Jurkat, Clone E6-1 (cell line): ENCODE measurements at regions not wholly inside any gene's neighbourhood (a gene's known extent, or its start where the extent isn't known, plus 50 kb on each side); places are given as distances from the start of the nearest gene placed in this dataset.

Source experiments
- DNase-seq: peaks from one replicate; pipeline ENCODE4 v3.0.0-alpha.2; 2011; ENCODE audit warnings: low read depth, low spot score
- H3K4me3 ChIP-seq: 2 replicates; pipeline ENCODE4 v1.5.1; 2011; ENCODE audit warnings: mild to moderate bottlenecking, low read length, control low read depth, moderate library complexity

- DNase-seq = no peak
Measured at GRCh38 chr19:27647423-27647822, 1565.5 kb downstream of the UQCRFS1 start.

GRCh38 chr19:27635401-27635800 is 1577.5 kb downstream of the UQCRFS1 start:
- no peak overlapping the region for H3K4me3 ChIP-seq
- no peak for DNase-seq

More at GRCh38 chr19:27647423-27647822, 1565.5 kb downstream of the UQCRFS1 start:
- H3K4me3 ChIP-seq = no peak overlapping the region

- H3K4me3 ChIP-seq = no peak overlapping the region
- DNase-seq = no peak
Measured at GRCh38 chr19:27618006-27618405, 1594.9 kb downstream of the UQCRFS1 start.

- DNase-seq = no peak
- no peak overlapping the region for H3K4me3 ChIP-seq
Measured at GRCh38 chr19:27580906-27581305, 1632.0 kb downstream of the UQCRFS1 start.
